ENCODE measurements at regions not wholly inside any gene's neighbourhood (a gene's known extent, or its start where the extent isn't known, plus 50 kb on each side); places are given as distances from the start of the nearest gene placed in this dataset.

GRCh38 chr6:101016163-101016562 is 135.0 kb upstream of the ASCC3 start:
- Histone ChIP-seq H3F3A (replicated peaks; ENCODE audit: low read depth) (no peaks in the 10 kb centered on the region), H3K27ac (ENCODE audit: low read depth) (no peak overlapping the region), H3K27me3 (ENCODE audit: insufficient read depth) (no peaks in the 10 kb centered on the region), H3K36me3 (ENCODE audit: insufficient read depth) (no peaks in the 10 kb centered on the region), H3K9me2 (ENCODE audit: insufficient read depth) (peaks cover 5% of the 10 kb centered on the region; the same call in 1 of the 2 replicates), H3K4me2 (no peak overlapping the region), H2AFZ (no peak overlapping the region), H3K4me3 (no peak overlapping the region), H3K4me1 (ENCODE audit: insufficient read depth) (no peaks in the 10 kb centered on the region), H4K20me1 (replicated peaks; ENCODE audit: insufficient read depth) (no peaks in the 10 kb centered on the region), H3K79me2 (replicated peaks; ENCODE audit: insufficient read depth) (no peaks in the 10 kb centered on the region)
- ATAC-seq (no peak), DNase-seq (ENCODE audit: low spot score) (no peak)
- no peaks in the 10 kb centered on the region for H3K36me3 Mint-ChIP-seq (ENCODE audit: low read depth)
- H3K9me3 Mint-ChIP-seq, result no peaks in the 10 kb centered on the region
- no peak overlapping the region for H3K27ac Mint-ChIP-seq
- H3K4me3 Mint-ChIP-seq, result no peak overlapping the region
- no peaks in the 10 kb centered on the region for H3K27me3 Mint-ChIP-seq (ENCODE audit: insufficient read depth, low read depth, poor library complexity)
- TF ChIP-seq STAT1 (IDR thresholded peaks at IDR 0.05; ENCODE audit: unreplicated experiment) (no peak), ZNF331 (CRISPR knock-in tag; IDR thresholded peaks at IDR 0.05; ENCODE audit: low read depth) (no peak), CTCF (conservative IDR thresholded peaks at IDR 0.05; ENCODE audit: low read depth in 2 of 2) (no peak), NANOG (IDR thresholded peaks at IDR 0.05; ENCODE audit: borderline replicate concordance) (no peak), REST (IDR thresholded peaks at IDR 0.05; ENCODE audit: unreplicated experiment) (no peak), ZNF114 (CRISPR knock-in tag; IDR thresholded peaks at IDR 0.05) (no peak), CREB1 (CRISPR knock-in tag; IDR thresholded peaks at IDR 0.05; ENCODE audit: low read depth) (no peak)
- peaks cover under 1% of the 10 kb centered on the region; the same call in 2 of the 3 replicates for H3K4me1 Mint-ChIP-seq

GRCh38 chr6:101018157-101018556 is 137.0 kb upstream of the ASCC3 start:
- no peak for DNase-seq (ENCODE audit: low spot score)
- no peaks in the 10 kb centered on the region for H3K4me1 Mint-ChIP-seq
- H3K4me2 ChIP-seq, result no peak overlapping the region
- no peak overlapping the region for H3K4me3 Mint-ChIP-seq
- H3K27me3 Mint-ChIP-seq (ENCODE audit: insufficient read depth, low read depth, poor library complexity), result peaks cover 1% of the 10 kb centered on the region
- H3K27me3 ChIP-seq (ENCODE audit: insufficient read depth), result no peaks in the 10 kb centered on the region
- no peak for ATAC-seq
- H4K20me1 ChIP-seq (replicated peaks; ENCODE audit: insufficient read depth), result no peaks in the 10 kb centered on the region
- H3K27ac ChIP-seq (ENCODE audit: low read depth), result no peak overlapping the region
- H3K4me3 ChIP-seq, result no peak overlapping the region
- no peaks in the 10 kb centered on the region for H3K4me1 ChIP-seq (ENCODE audit: insufficient read depth)
- H3K36me3 Mint-ChIP-seq (ENCODE audit: low read depth), result no peaks in the 10 kb centered on the region
- H3K9me2 ChIP-seq (ENCODE audit: insufficient read depth), result peaks cover 5% of the 10 kb centered on the region; the same call in 1 of the 2 replicates
- H3F3A ChIP-seq (replicated peaks; ENCODE audit: low read depth), result no peaks in the 10 kb centered on the region
- no peaks in the 10 kb centered on the region for H3K36me3 ChIP-seq (ENCODE audit: insufficient read depth)
- no peaks in the 10 kb centered on the region for H3K79me2 ChIP-seq (replicated peaks; ENCODE audit: insufficient read depth)
- H3K9me3 Mint-ChIP-seq, result no peaks in the 10 kb centered on the region
- no peak overlapping the region for H3K27ac Mint-ChIP-seq
- H2AFZ ChIP-seq, result no peak overlapping the region
- no peak for TF ChIP-seq REST (IDR thresholded peaks at IDR 0.05; ENCODE audit: unreplicated experiment)
- no peak for TF ChIP-seq NANOG (IDR thresholded peaks at IDR 0.05; ENCODE audit: borderline replicate concordance)
- TF ChIP-seq JUNB (IDR thresholded peaks at IDR 0.05; ENCODE audit: unreplicated experiment), result no peak
- no peak for TF ChIP-seq ETS1 (IDR thresholded peaks at IDR 0.05)
- no peak for TF ChIP-seq EZH2 (IDR thresholded peaks at IDR 0.05; ENCODE audit: low read depth, unreplicated experiment)
- no peak for TF ChIP-seq ZNF331 (CRISPR knock-in tag; IDR thresholded peaks at IDR 0.05; ENCODE audit: low read depth)
- TF ChIP-seq POLR2AphosphoS5 (IDR thresholded peaks at IDR 0.05; ENCODE audit: low read depth), result no peak
- no peak for TF ChIP-seq CREB1 (CRISPR knock-in tag; IDR thresholded peaks at IDR 0.05; ENCODE audit: low read depth)
- no peak for TF ChIP-seq STAT1 (IDR thresholded peaks at IDR 0.05; ENCODE audit: unreplicated experiment)
